ENCODE measurements at regions not wholly inside any gene's neighbourhood (a gene's known extent, or its start where the extent isn't known, plus 50 kb on each side); places are given as distances from the start of the nearest gene placed in this dataset.
"Not testable (repeated sequence)": the region's sequence is repeated elsewhere in the genome, so short reads cannot be mapped to it uniquely, and the experiment has no call there.

GRCh38 chr6:48389146-48390043 lies 278.4 kb upstream of the PTCHD4 start:
- DNase-seq: no peak

GRCh38 chr6:48388044-48388443 lies 277.0 kb upstream of the PTCHD4 start:
- no peak for DNase-seq

- DNase-seq: no peak
These were observed 267.9 kb upstream of the PTCHD4 start for GRCh38 chr6:48378884-48379407.

GRCh38 chr6:48377115-48377514 lies 266.1 kb upstream of the PTCHD4 start:
- no peak for DNase-seq

- DNase-seq: not testable (repeated sequence)
These were observed 260.2 kb upstream of the PTCHD4 start for GRCh38 chr6:48371226-48371625.

GRCh38 chr6:48369100-48369499 lies 258.1 kb upstream of the PTCHD4 start:
- no peak for DNase-seq

- DNase-seq: no peak
These were observed 214.7 kb upstream of the PTCHD4 start for GRCh38 chr6:48325701-48326100.

- no peak for DNase-seq
These were observed 207.7 kb upstream of the PTCHD4 start for GRCh38 chr6:48318670-48319069.

GRCh38 chr6:48315915-48316314 lies 204.9 kb upstream of the PTCHD4 start:
- DNase-seq: no peak

GRCh38 chr6:48315051-48315719 lies 204.2 kb upstream of the PTCHD4 start:
- no peak for DNase-seq

GRCh38 chr6:48311301-48311700 lies 200.3 kb upstream of the PTCHD4 start:
- no peak for DNase-seq

- no peak for DNase-seq
These were observed 196.6 kb upstream of the PTCHD4 start for GRCh38 chr6:48307573-48307972.

- no peak for DNase-seq
These were observed 179.6 kb upstream of the PTCHD4 start for GRCh38 chr6:48290595-48290994.

GRCh38 chr6:48289841-48290240 lies 178.8 kb upstream of the PTCHD4 start:
- no peak for DNase-seq

- DNase-seq: no peak
These were observed 170.2 kb upstream of the PTCHD4 start for GRCh38 chr6:48281217-48281616.

GRCh38 chr6:48280035-48280620 lies 169.1 kb upstream of the PTCHD4 start:
- no peak for DNase-seq

- DNase-seq: no peak
These were observed 167.3 kb upstream of the PTCHD4 start for GRCh38 chr6:48278261-48278660.

GRCh38 chr6:48272518-48272917 lies 161.5 kb upstream of the PTCHD4 start:
- DNase-seq: no peak

GRCh38 chr6:48255094-48255493 lies 144.1 kb upstream of the PTCHD4 start:
- DNase-seq: no peak

GRCh38 chr6:48249071-48249470 lies 138.1 kb upstream of the PTCHD4 start:
- no peak for DNase-seq

GRCh38 chr6:48243071-48243470 lies 132.1 kb upstream of the PTCHD4 start:
- DNase-seq: no peak

- DNase-seq: no peak
These were observed 129.3 kb upstream of the PTCHD4 start for GRCh38 chr6:48240287-48240686.

GRCh38 chr6:48236375-48236774 lies 125.4 kb upstream of the PTCHD4 start:
- DNase-seq: no peak
